ENCODE measurements at regions not wholly inside any gene's neighbourhood (a gene's known extent, or its start where the extent isn't known, plus 50 kb on each side); places are given as distances from the start of the nearest gene placed in this dataset.

GRCh38 chr2:180706694-180707093, 273.7 kb upstream of the UBE2E3 start:
- Histone ChIP-seq H3K4me3 (ENCODE audit: low read depth, low read length) (no peak overlapping the region), H3K27me3 (ENCODE audit: control insufficient read depth, insufficient read depth, low read length) (no peaks in the 10 kb centered on the region), H3K9me3 (ENCODE audit: control insufficient read depth, low read length) (no peaks in the 10 kb centered on the region), H2AFZ (no peak overlapping the region), H3K36me3 (ENCODE audit: control insufficient read depth, insufficient read depth, low read length) (no peaks in the 10 kb centered on the region), H3K79me2 (no peaks in the 10 kb centered on the region), H3K9ac (no peak overlapping the region), H3K4me2 (ENCODE audit: low read length) (no peak overlapping the region), H3K4me1 (no peaks in the 10 kb centered on the region), H3K27ac (no peak overlapping the region)
- TF ChIP-seq, protein P1, sequence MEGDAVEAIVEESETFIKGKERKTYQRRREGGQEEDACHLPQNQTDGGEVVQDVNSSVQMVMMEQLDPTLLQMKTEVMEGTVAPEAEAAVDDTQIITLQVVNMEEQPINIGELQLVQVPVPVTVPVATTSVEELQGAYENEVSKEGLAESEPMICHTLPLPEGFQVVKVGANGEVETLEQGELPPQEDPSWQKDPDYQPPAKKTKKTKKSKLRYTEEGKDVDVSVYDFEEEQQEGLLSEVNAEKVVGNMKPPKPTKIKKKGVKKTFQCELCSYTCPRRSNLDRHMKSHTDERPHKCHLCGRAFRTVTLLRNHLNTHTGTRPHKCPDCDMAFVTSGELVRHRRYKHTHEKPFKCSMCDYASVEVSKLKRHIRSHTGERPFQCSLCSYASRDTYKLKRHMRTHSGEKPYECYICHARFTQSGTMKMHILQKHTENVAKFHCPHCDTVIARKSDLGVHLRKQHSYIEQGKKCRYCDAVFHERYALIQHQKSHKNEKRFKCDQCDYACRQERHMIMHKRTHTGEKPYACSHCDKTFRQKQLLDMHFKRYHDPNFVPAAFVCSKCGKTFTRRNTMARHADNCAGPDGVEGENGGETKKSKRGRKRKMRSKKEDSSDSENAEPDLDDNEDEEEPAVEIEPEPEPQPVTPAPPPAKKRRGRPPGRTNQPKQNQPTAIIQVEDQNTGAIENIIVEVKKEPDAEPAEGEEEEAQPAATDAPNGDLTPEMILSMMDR (IDR thresholded peaks at IDR 0.05) = no peak

GRCh38 chr2:180705551-180705950, 274.9 kb upstream of the UBE2E3 start:
- H3K9ac ChIP-seq = no peak overlapping the region
- H3K4me1 ChIP-seq = no peaks in the 10 kb centered on the region
- no peak overlapping the region for H3K27ac ChIP-seq
- H3K36me3 ChIP-seq (ENCODE audit: control insufficient read depth, insufficient read depth, low read length) = no peaks in the 10 kb centered on the region
- H3K4me3 ChIP-seq (ENCODE audit: low read depth, low read length) = no peak overlapping the region
- no peaks in the 10 kb centered on the region for H3K27me3 ChIP-seq (ENCODE audit: control insufficient read depth, insufficient read depth, low read length)
- H3K79me2 ChIP-seq = no peaks in the 10 kb centered on the region
- no peaks in the 10 kb centered on the region for H3K9me3 ChIP-seq (ENCODE audit: control insufficient read depth, low read length)
- H3K4me2 ChIP-seq (ENCODE audit: low read length) = no peak overlapping the region
- TF ChIP-seq, protein P1 (IDR thresholded peaks at IDR 0.05) = no peak
- H2AFZ ChIP-seq = no peak overlapping the region

DNA sequence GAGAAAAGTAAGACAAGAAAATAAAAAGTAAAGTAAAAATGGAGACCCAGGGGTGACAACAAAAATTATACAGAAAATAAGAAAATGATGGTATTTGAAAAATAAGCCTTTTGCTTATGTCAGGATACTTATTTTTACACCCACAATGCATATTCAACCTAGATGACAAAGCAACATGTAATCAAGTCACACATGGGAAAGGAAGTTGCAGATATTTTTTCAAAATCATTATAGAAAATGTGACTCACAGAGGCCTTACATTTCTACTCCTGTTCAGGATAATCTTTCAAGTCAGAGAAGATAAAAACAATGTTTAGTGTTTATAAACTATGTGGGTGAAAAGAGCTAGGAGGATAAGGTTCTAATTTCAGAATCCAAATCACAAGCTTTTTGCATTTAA, 275.3 kb upstream of the UBE2E3 start:
- TF ChIP-seq, protein P1 (IDR thresholded peaks at IDR 0.05) = no peak
- H3K9me3 ChIP-seq (ENCODE audit: control insufficient read depth, low read length) = no peaks in the 10 kb centered on the region
- no peaks in the 10 kb centered on the region for H3K27me3 ChIP-seq (ENCODE audit: control insufficient read depth, insufficient read depth, low read length)
- H2AFZ ChIP-seq = no peak overlapping the region
- no peak overlapping the region for H3K4me2 ChIP-seq (ENCODE audit: low read length)
- H3K4me1 ChIP-seq = no peaks in the 10 kb centered on the region
- H3K4me3 ChIP-seq (ENCODE audit: low read depth, low read length) = no peak overlapping the region
- H3K79me2 ChIP-seq = no peaks in the 10 kb centered on the region
- no peak overlapping the region for H3K27ac ChIP-seq
- no peaks in the 10 kb centered on the region for H3K36me3 ChIP-seq (ENCODE audit: control insufficient read depth, insufficient read depth, low read length)
- H3K9ac ChIP-seq = no peak overlapping the region

- Histone ChIP-seq H3K36me3 (ENCODE audit: control insufficient read depth, insufficient read depth, low read length) (no peaks in the 10 kb centered on the region), H3K27ac (no peak overlapping the region), H3K4me2 (ENCODE audit: low read length) (no peak overlapping the region), H3K79me2 (no peaks in the 10 kb centered on the region), H3K4me1 (no peaks in the 10 kb centered on the region), H2AFZ (no peak overlapping the region), H3K9ac (no peak overlapping the region), H3K27me3 (ENCODE audit: control insufficient read depth, insufficient read depth, low read length) (no peaks in the 10 kb centered on the region), H3K9me3 (ENCODE audit: control insufficient read depth, low read length) (no peaks in the 10 kb centered on the region), H3K4me3 (ENCODE audit: low read depth, low read length) (no peak overlapping the region)
- TF ChIP-seq, protein P1 (IDR thresholded peaks at IDR 0.05) = no peak
These were observed 280.6 kb upstream of the UBE2E3 start for GRCh38 chr2:180699657-180700361.

- Histone ChIP-seq H3K27ac (no peak overlapping the region), H3K4me3 (ENCODE audit: low read depth, low read length) (no peak overlapping the region), H3K27me3 (ENCODE audit: control insufficient read depth, insufficient read depth, low read length) (no peaks in the 10 kb centered on the region), H3K79me2 (no peaks in the 10 kb centered on the region), H3K4me1 (no peaks in the 10 kb centered on the region), H2AFZ (no peak overlapping the region), H3K4me2 (ENCODE audit: low read length) (no peak overlapping the region), H3K9me3 (ENCODE audit: control insufficient read depth, low read length) (no peaks in the 10 kb centered on the region), H3K9ac (no peak overlapping the region), H3K36me3 (ENCODE audit: control insufficient read depth, insufficient read depth, low read length) (no peaks in the 10 kb centered on the region)
- TF ChIP-seq, protein P1 (IDR thresholded peaks at IDR 0.05) = no peak
These were observed 281.7 kb upstream of the UBE2E3 start for GRCh38 chr2:180698668-180699067.

Measured in parathyroid adenoma (tissue), 2 donors.